Mesodermal cell (in vitro differentiated cells): ENCODE measurements at regions not wholly inside any gene's neighbourhood (a gene's known extent, or its start where the extent isn't known, plus 50 kb on each side); places are given as distances from the start of the nearest gene placed in this dataset.
"Not testable (repeated sequence)": the region's sequence is repeated elsewhere in the genome, so short reads cannot be mapped to it uniquely, and the experiment has no call there.

Experiments used
- H3K27ac ChIP-seq: 2 replicates; pipeline ENCODE4 v1.7.0; 2013; ENCODE audit warnings: mild to moderate bottlenecking, low read depth, low read length, moderate library complexity; ENCODE audit not compliant: severe bottlenecking
- H3K36me3 ChIP-seq: 2 replicates; pipeline ENCODE4 v1.7.1; 2013; ENCODE audit warnings: mild to moderate bottlenecking, low read length, moderate library complexity; ENCODE audit not compliant: control insufficient read depth, insufficient read depth
- H3K4me1 ChIP-seq: one replicate; pipeline ENCODE4 v1.7.1; 2013; ENCODE audit warnings: mild to moderate bottlenecking, low read length; ENCODE audit not compliant: insufficient read depth, control insufficient read depth, poor library complexity, severe bottlenecking
- H3K4me3 ChIP-seq: 2 replicates; pipeline ENCODE4 v1.7.0; 2013; ENCODE audit warnings: low read length, control low read depth, mild to moderate bottlenecking; ENCODE audit not compliant: insufficient read depth, poor library complexity, severe bottlenecking; ENCODE audit errors: extremely low read depth
- H3K9me3 ChIP-seq: 2 replicates; pipeline ENCODE4 v1.7.1; 2013; ENCODE audit warnings: mild to moderate bottlenecking, low read length, moderate library complexity; ENCODE audit not compliant: control insufficient read depth
- WGBS, 2 experiments: methylation state at CpG; one replicate each; pipeline ENCODE4 v1.1.5; 2013; ENCODE audit warnings: missing lambda C conversion rate in 2 of 2; ENCODE audit not compliant: insufficient coverage in 2 of 2; 5-methylcytosine and 5-hydroxymethylcytosine counted together

GRCh38 chr14:104396682-104397470, 182.7 kb upstream of the C14orf180 start:
- 92 to 98% methylated on average over 7 to 10 of the region's 17 CpGs for WGBS, 2 experiments
- Histone ChIP-seq H3K36me3 (no peaks in the 10 kb centered on the region), H3K27ac (no peak overlapping the region), H3K9me3 (peaks cover 11% of the 10 kb centered on the region), H3K4me3 (no peak overlapping the region), H3K4me1 (no peaks in the 10 kb centered on the region)

DNA sequence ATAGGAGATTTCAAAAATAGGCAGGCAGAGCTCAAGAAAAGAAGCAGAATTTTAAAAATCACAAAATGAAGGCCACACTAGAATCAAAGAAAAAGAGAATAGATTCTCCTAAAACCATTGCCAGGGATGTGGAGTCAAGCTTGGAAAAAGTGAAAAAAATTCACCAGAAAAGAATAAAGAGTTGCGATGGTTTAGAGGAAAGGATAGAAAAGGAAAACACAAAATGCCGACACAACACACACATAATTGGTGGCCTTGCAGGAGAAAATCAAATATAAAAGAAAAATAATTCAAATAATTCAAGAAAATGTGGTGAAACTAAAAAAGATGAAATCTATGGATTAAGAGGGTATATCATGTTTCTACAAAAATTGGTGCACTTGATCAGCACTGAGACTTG, 181.6 kb upstream of the C14orf180 start:
- WGBS, 2 experiments = no CpG with 5 or more reads among the region's 2 CpGs
- no peak overlapping the region for H3K4me3 ChIP-seq
- no peaks in the 10 kb centered on the region for H3K36me3 ChIP-seq
- peaks cover 11% of the 10 kb centered on the region for H3K9me3 ChIP-seq
- H3K4me1 ChIP-seq = no peaks in the 10 kb centered on the region
- H3K27ac ChIP-seq = no peak overlapping the region

DNA sequence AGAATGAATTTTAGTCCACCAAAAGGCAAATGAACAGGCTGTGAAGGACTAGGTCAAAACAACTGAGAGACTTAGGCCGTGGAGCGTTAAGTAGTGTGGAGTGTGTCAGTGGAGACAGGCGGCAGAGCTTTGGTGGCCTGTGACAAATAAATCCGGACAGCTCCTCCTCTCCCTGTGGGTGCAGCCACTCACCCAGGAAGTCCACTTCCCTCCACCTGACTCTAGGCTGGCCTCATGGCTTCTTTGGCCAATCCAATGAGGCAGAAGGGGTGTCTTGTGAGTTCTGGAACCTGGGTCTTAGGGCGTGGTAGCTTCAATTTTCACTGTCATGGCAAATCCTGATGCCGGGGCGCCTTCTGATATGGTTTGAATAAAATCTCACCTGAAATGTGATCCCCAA, 180.9 kb upstream of the C14orf180 start:
- Histone ChIP-seq H3K9me3 (peaks cover 11% of the 10 kb centered on the region), H3K4me1 (no peaks in the 10 kb centered on the region), H3K4me3 (no peak overlapping the region), H3K27ac (no peak overlapping the region), H3K36me3 (no peaks in the 10 kb centered on the region)
- WGBS, 2 experiments = 85 to 89% methylated on average over 3 to 5 of the region's 7 CpGs

GRCh38 chr14:104399432-104400155, 180.0 kb upstream of the C14orf180 start:
- Histone ChIP-seq H3K4me1 (no peaks in the 10 kb centered on the region), H3K27ac (no peak overlapping the region), H3K36me3 (no peaks in the 10 kb centered on the region), H3K9me3 (peaks cover 11% of the 10 kb centered on the region), H3K4me3 (no peak overlapping the region)
- 66 to 68% methylated on average over 6 to 10 of the region's 10 CpGs for WGBS, 2 experiments

GRCh38 chr14:104400355-104400754, 179.2 kb upstream of the C14orf180 start:
- Histone ChIP-seq H3K36me3 (no peaks in the 10 kb centered on the region), H3K9me3 (peaks cover 11% of the 10 kb centered on the region), H3K4me1 (no peaks in the 10 kb centered on the region), H3K27ac (no peak overlapping the region), H3K4me3 (no peak overlapping the region)
- 83 to 85% methylated on average over 2 to 3 of the region's 4 CpGs for WGBS, 2 experiments

- no peak overlapping the region for H3K27ac ChIP-seq
- no peaks in the 10 kb centered on the region for H3K36me3 ChIP-seq
- no peak overlapping the region for H3K4me3 ChIP-seq
- no peaks in the 10 kb centered on the region for H3K4me1 ChIP-seq
- 89 to 93% methylated on average over 4 of the region's 4 CpGs for WGBS, 2 experiments
- peaks cover 11% of the 10 kb centered on the region for H3K9me3 ChIP-seq
Measured at GRCh38 chr14:104401785-104402184, 177.8 kb upstream of the C14orf180 start.

GRCh38 chr14:104402303-104402702, 177.3 kb upstream of the C14orf180 start:
- 83 to 95% methylated on average over 4 of the region's 4 CpGs for WGBS, 2 experiments
- not testable (repeated sequence) for H3K36me3 ChIP-seq, H3K27ac ChIP-seq, H3K4me1 ChIP-seq, H3K9me3 ChIP-seq, H3K4me3 ChIP-seq

- WGBS, 2 experiments = 73 to 77% methylated on average over 11 of the region's 11 CpGs
- Histone ChIP-seq H3K4me1 (no peaks in the 10 kb centered on the region), H3K9me3 (no peaks in the 10 kb centered on the region), H3K4me3 (no peak overlapping the region), H3K36me3 (no peaks in the 10 kb centered on the region), H3K27ac (no peak overlapping the region)
Measured at GRCh38 chr14:104403421-104404220, 175.9 kb upstream of the C14orf180 start.

DNA sequence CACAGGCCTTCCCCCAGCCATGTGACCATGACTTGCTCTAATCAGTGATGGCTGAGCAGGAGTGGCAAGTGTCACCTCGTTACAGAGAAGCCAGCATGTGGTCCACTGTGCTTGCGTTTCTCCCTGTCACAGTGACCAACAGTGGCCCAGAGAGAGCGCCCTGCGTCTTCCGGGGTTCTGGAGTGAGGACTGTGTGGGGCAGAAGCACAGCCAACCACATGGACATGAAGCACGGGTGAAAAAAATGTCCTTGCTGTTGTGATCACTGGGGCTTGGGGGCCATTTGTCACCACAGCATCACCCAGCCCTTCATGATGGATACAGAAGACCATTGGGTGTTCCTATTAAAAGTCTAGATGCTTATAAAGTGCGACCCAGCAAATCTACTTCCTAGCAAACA, 174.6 kb upstream of the C14orf180 start:
- no peaks in the 10 kb centered on the region for H3K36me3 ChIP-seq
- H3K4me1 ChIP-seq = no peaks in the 10 kb centered on the region
- no peak overlapping the region for H3K4me3 ChIP-seq
- peaks cover 9% of the 10 kb centered on the region for H3K9me3 ChIP-seq
- 67 to 87% methylated on average over 2 to 6 of the region's 7 CpGs for WGBS, 2 experiments
- H3K27ac ChIP-seq = no peak overlapping the region

- H3K27ac ChIP-seq = no peak overlapping the region
- WGBS, 2 experiments = 88 to 91% methylated on average over 9 of the region's 9 CpGs
- no peak overlapping the region for H3K4me3 ChIP-seq
- no peaks in the 10 kb centered on the region for H3K4me1 ChIP-seq
- no peaks in the 10 kb centered on the region for H3K36me3 ChIP-seq
- H3K9me3 ChIP-seq = peaks cover 9% of the 10 kb centered on the region
Measured at GRCh38 chr14:104405360-104406226, 174.0 kb upstream of the C14orf180 start.
